SK-N-MC (cell line): ENCODE measurements at regions not wholly inside any gene's neighbourhood (a gene's known extent, or its start where the extent isn't known, plus 50 kb on each side); places are given as distances from the start of the nearest gene placed in this dataset.

Source experiments
- EZH2 ChIP-seq: fragments of 200-600 bp; sonication (generic); IDR thresholded peaks from one replicate; pipeline ENCODE4 v1.6.1; 2017; ENCODE audit warnings: antibody characterized with exemption
- FOXP2 ChIP-seq: optimal IDR thresholded peaks from 2 replicates; pipeline ENCODE3; 2011; ENCODE audit warnings: mild to moderate bottlenecking, moderate library complexity; ENCODE audit not compliant: insufficient read depth; ENCODE audit errors: extremely low read length, control extremely low read depth
- POLR2AphosphoS5 ChIP-seq: IDR thresholded peaks from 2 replicates; pipeline ENCODE4 v1.6.1; 2012; ENCODE audit warnings: mild to moderate bottlenecking, low read depth, low read length, borderline replicate concordance

DNA sequence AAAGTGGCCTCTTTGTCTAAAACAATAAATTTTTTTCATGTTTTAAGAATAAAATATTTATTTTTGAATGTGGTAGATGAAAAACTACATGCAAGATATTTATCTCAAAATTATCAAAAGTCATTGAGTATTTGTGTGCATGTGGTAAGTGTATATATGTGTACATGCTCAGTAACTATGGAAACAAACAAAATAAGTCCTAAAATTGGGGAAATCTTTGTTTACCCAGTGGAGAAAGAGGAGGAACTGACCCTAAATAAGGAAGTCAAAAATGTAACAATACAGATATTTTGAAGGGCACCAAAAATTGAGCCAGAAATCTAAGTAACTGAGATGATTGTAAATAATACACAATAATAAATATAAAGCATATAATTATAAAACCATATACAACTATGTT, 639.2 kb downstream of the MAFB start:
- no peak for TF ChIP-seq EZH2
- no peak for TF ChIP-seq POLR2AphosphoS5
- no peak for TF ChIP-seq FOXP2
